Right lobe of liver (tissue), 6 donors: ENCODE measurements at regions not wholly inside any gene's neighbourhood (a gene's known extent, or its start where the extent isn't known, plus 50 kb on each side); places are given as distances from the start of the nearest gene placed in this dataset.

Experiments
- ATAC-seq, 4 donors: fragments of 200-7000 bp; cut with Tn5 transposase; one replicate each; pipeline ENCODE4 v1.9.1; 2020; ENCODE audit warnings: mild to moderate bottlenecking in 4 of 4, moderate library complexity in 4 of 4
- DNase-seq, 3 donors: peaks; one replicate each; pipeline ENCODE4 v3.0.0-alpha.2; 2020
- H3K27ac ChIP-seq, 3 donors: fragments of 200-600 bp; one replicate each; pipeline ENCODE4 v1.8.0; 2022
- H3K27me3 ChIP-seq, 2 donors: fragments of 200-600 bp; one replicate each; pipeline ENCODE4 v1.8.0; 2022
- H3K36me3 ChIP-seq, 4 donors: fragments of 200-600 bp; sonication (generic) in 1 of 4; one replicate each; pipeline versions ENCODE4 v1.5.1 to v1.8.0; 2017 to 2022; ENCODE audit warnings: control low read depth in 1 of 4
- H3K4me1 ChIP-seq, 4 donors: fragments of 200-600 bp; sonication (generic) in 1 of 4; one replicate each; pipeline versions ENCODE4 v1.5.1 to v1.8.0; 2017 to 2022; ENCODE audit warnings: control low read depth in 1 of 4
- H3K4me3 ChIP-seq, 3 donors: fragments of 200-600 bp; one replicate each; pipeline ENCODE4 v1.8.0; 2022
- H3K9me3 ChIP-seq, 4 donors: fragments of 200-600 bp; sonication (generic) in 1 of 4; one replicate each; pipeline versions ENCODE4 v1.5.1 to v1.8.0; 2017 to 2022; ENCODE audit warnings: control low read depth in 1 of 4
- CTCF ChIP-seq, 4 donors: fragments of 200-600 bp in 3 of 4; fragments of 450-650 bp in 1 of 4; IDR thresholded peaks; one replicate each; pipeline versions ENCODE4 v1.5.1 to v1.8.0; 2016 to 2022; ENCODE audit warnings: antibody characterized with exemption in 4 of 4, mild to moderate bottlenecking in 2 of 4
- POLR2A ChIP-seq: fragments of 450-650 bp; IDR thresholded peaks from one replicate; pipeline ENCODE4 v1.6.1; 2017; ENCODE audit warnings: antibody characterized with exemption, mild to moderate bottlenecking
- WGBS: methylation state at CpG from one replicate; pipeline ENCODE4 v1.1.6; 2018; ENCODE audit warnings: low coverage, low lambda C conversion rate; ENCODE audit not compliant: insufficient coverage; ENCODE audit errors: missing lambda C conversion rate; 5-methylcytosine and 5-hydroxymethylcytosine counted together
- intact Hi-C, 2 donors: fragments of 100-400 bp; cut with DNase I; formaldehyde crosslinking; loops; one replicate each; pipeline versions ENCODE4 v1.11.2 to v1.14.1; 2022
- donor health status: DM: no; HTN: yes; CAD: no.
- donor health status: DM: no; HTN: no; CAD: no.
- donor health status: DM: no; HTN: no; CAD: no.
- donor health status: DM: no; HTN: yes; CAD: no.
- donor health status: DM: no; HTN: yes; CAD: no.

GRCh38 chr2:219995991-219996765 lies 368.7 kb downstream of the SLC4A3 start:
- TF ChIP-seq POLR2A (no peak), CTCF (IDR thresholded peaks at IDR 0.05) (no peak)
- intact Hi-C loops: no loop called here
- no peaks in the 10 kb centered on the region for H3K36me3 ChIP-seq
- no peaks in the 10 kb centered on the region for H3K9me3 ChIP-seq
- no peak overlapping the region for H3K4me3 ChIP-seq
- H3K27ac ChIP-seq: no peak overlapping the region
- ATAC-seq (no peak), DNase-seq (no peak)
- H3K4me1 ChIP-seq: no peaks in the 10 kb centered on the region
- H3K27me3 ChIP-seq: no peaks in the 10 kb centered on the region
- WGBS: 52% methylated on average over 2 of the region's 4 CpGs

- H3K27ac ChIP-seq: no peak overlapping the region
- DNase-seq: no peak
- H3K4me3 ChIP-seq: no peak overlapping the region
- TF ChIP-seq POLR2A (no peak), CTCF (IDR thresholded peaks at IDR 0.05) (no peak)
- H3K4me1 ChIP-seq: no peaks in the 10 kb centered on the region
- ATAC-seq: no peak
- H3K9me3 ChIP-seq: no peaks in the 10 kb centered on the region
- 46% methylated on average over 10 of the region's 13 CpGs for WGBS
- H3K27me3 ChIP-seq: no peaks in the 10 kb centered on the region
- intact Hi-C loops: no loop called here
- H3K36me3 ChIP-seq: no peaks in the 10 kb centered on the region
These were observed 370.0 kb downstream of the SLC4A3 start for GRCh38 chr2:219997341-219997851.

GRCh38 chr2:219998107-219998506 lies 370.7 kb downstream of the SLC4A3 start:
- WGBS: 63% methylated on average over 2 of the region's 3 CpGs
- intact Hi-C loops: no loop called here

GRCh38 chr2:219998714-219999227 lies 371.3 kb downstream of the SLC4A3 start:
- intact Hi-C loops: no loop called here
- WGBS: 54% methylated on average over 5 of the region's 5 CpGs
- H3K27me3 ChIP-seq: no peaks in the 10 kb centered on the region
- no peak overlapping the region for H3K4me3 ChIP-seq
- ATAC-seq: no peak
- no peaks in the 10 kb centered on the region for H3K9me3 ChIP-seq
- no peak overlapping the region for H3K27ac ChIP-seq
- H3K4me1 ChIP-seq: no peaks in the 10 kb centered on the region
- DNase-seq: no peak
- H3K36me3 ChIP-seq: no peaks in the 10 kb centered on the region
- no peak for TF ChIP-seq CTCF (IDR thresholded peaks at IDR 0.05)
- TF ChIP-seq POLR2A: no peak

More at GRCh38 chr2:219998107-219998506, 370.7 kb downstream of the SLC4A3 start:
- TF ChIP-seq POLR2A: no peak
- TF ChIP-seq CTCF (IDR thresholded peaks at IDR 0.05): no peak
- no peak overlapping the region for H3K27ac ChIP-seq
- ATAC-seq (no peak), DNase-seq (no peak)
- no peaks in the 10 kb centered on the region for H3K36me3 ChIP-seq
- no peaks in the 10 kb centered on the region for H3K27me3 ChIP-seq
- no peaks in the 10 kb centered on the region for H3K9me3 ChIP-seq
- no peaks in the 10 kb centered on the region for H3K4me1 ChIP-seq
- H3K4me3 ChIP-seq: no peak overlapping the region
